HepG2 (cell line): ENCODE measurements at regions not wholly inside any gene's neighbourhood (a gene's known extent, or its start where the extent isn't known, plus 50 kb on each side); places are given as distances from the start of the nearest gene placed in this dataset.

ENCODE experiments used
- ATAC-seq: fragments of 200-7000 bp; cut with Tn5 transposase; 3 replicates; pipeline ENCODE4 v1.9.1; 2020; ENCODE audit warnings: mild to moderate bottlenecking, moderate library complexity
- BruUV-seq: library from RNA; stranded (reverse); fragments of 400-500 nt; replicated peaks from 2 replicates; lab custom pipeline; 2021; lab: Mats Ljungman, UMichigan
- CTCF ChIA-PET: fragments of 300-600 bp; formaldehyde crosslinking; extraction: SDS; loops from one replicate; lab custom pipeline; 2021; ENCODE audit warnings: low total read pairs, inconsistent platforms, low intra/inter-chr PET ratio; lab: Yijun Ruan, JAX
- POLR2A ChIA-PET: fragments of 350-600 bp; sonication (Branson Sonifier 250); formaldehyde crosslinking; loops from one replicate; lab custom pipeline; 2020; ENCODE audit warnings: antibody characterized with exemption, inconsistent platforms; lab: Yijun Ruan, JAX
- DNase-seq: peaks from one replicate; pipeline ENCODE4 v3.0.0-alpha.2; 2015; ENCODE audit warnings: low spot score
- FAIRE-seq: peaks from 3 replicates; lab custom pipeline; 2011; peaks lifted over from hg19 to GRCh38; lab: Jason Lieb, UNC
- H2AFZ ChIP-seq: one replicate; pipeline ENCODE4 v1.6.1; 2011; ENCODE audit warnings: low read length, inconsistent platforms
- H3K27ac ChIP-seq: fragments of 300-600 bp; 3 replicates; pipeline ENCODE4 v1.8.0; 2011; ENCODE audit warnings: mixed run types, mild to moderate bottlenecking, mixed read lengths, low read length, inconsistent platforms; ENCODE audit not compliant: insufficient read depth; ENCODE audit errors: extremely low read length
- H3K27me3 ChIP-seq, 2 experiments: fragments of 200-600 bp in 1 of 2; 2 replicates in 1 of 2; 3 replicates in 1 of 2; pipeline versions ENCODE4 v1.6.0 to v1.8.0; 2011; ENCODE audit warnings: low read length in 2 of 2, mild to moderate bottlenecking in 2 of 2, moderate library complexity in 2 of 2, inconsistent platforms in 1 of 2; ENCODE audit not compliant: insufficient read depth in 2 of 2, control insufficient read depth in 1 of 2
- H3K36me3 ChIP-seq, 2 experiments: fragments of 200-600 bp in 1 of 2; replicated peaks in 1 of 2; 2 replicates in 1 of 2; 3 replicates in 1 of 2; pipeline versions ENCODE4 v1.5.1 to v1.8.0; 2011; ENCODE audit warnings: low read length in 2 of 2, inconsistent platforms in 1 of 2; ENCODE audit not compliant: insufficient read depth in 2 of 2, control insufficient read depth in 1 of 2
- H3K4me1 ChIP-seq: 2 replicates; pipeline ENCODE4 v1.5.1; 2012; ENCODE audit warnings: low read length, inconsistent platforms; ENCODE audit not compliant: insufficient read depth
- H3K4me2 ChIP-seq: 2 replicates; pipeline ENCODE4 v1.6.0; 2011; ENCODE audit warnings: low read depth, low read length, inconsistent platforms
- H3K4me3 ChIP-seq, 3 experiments: fragments of 200-600 bp in 1 of 3; sonication (generic), shearing (Covaris generic) in 1 of 3; replicated peaks in 1 of 3; 2 replicates each; pipeline ENCODE4 v1.5.1; 2011 to 2016; ENCODE audit warnings: low read length in 3 of 3, inconsistent platforms in 2 of 3, low read depth in 2 of 3, mild to moderate bottlenecking in 2 of 3, control low read depth in 1 of 3, mixed read lengths in 1 of 3; ENCODE audit not compliant: insufficient read depth in 1 of 3
- H3K79me2 ChIP-seq: one replicate; pipeline ENCODE4 v1.6.1; 2011; ENCODE audit warnings: low read length, inconsistent platforms; ENCODE audit not compliant: insufficient read depth
- H3K9ac ChIP-seq: 2 replicates; pipeline ENCODE4 v1.6.0; 2011; ENCODE audit warnings: mild to moderate bottlenecking, low read depth, low read length, inconsistent platforms; ENCODE audit not compliant: insufficient read depth
- H3K9me3 ChIP-seq: 2 replicates; pipeline ENCODE4 v1.5.1; 2012; ENCODE audit warnings: mild to moderate bottlenecking, low read length
- H4K20me1 ChIP-seq: 2 replicates; pipeline ENCODE4 v1.6.0; 2011; ENCODE audit warnings: inconsistent platforms, mild to moderate bottlenecking, low read length, moderate library complexity; ENCODE audit not compliant: insufficient read depth
- ARHGAP35 ChIP-seq: sonication (generic); formaldehyde crosslinking; IDR thresholded peaks from 2 replicates; pipeline ENCODE4 v1.9.0; 2022; ENCODE audit warnings: mild to moderate bottlenecking, inconsistent platforms, moderate library complexity, missing genetic modification reagents, borderline replicate concordance
- GATAD1 ChIP-seq: IDR thresholded peaks from 2 replicates; pipeline ENCODE4 v1.6.1; 2016; ENCODE audit warnings: missing genetic modification reagents, missing compliant biosample characterization
- IRF2 ChIP-seq: IDR thresholded peaks from 2 replicates; pipeline ENCODE4 v1.6.1; 2018; ENCODE audit warnings: missing genetic modification reagents, missing compliant biosample characterization
- KIAA2018 ChIP-seq: sonication (generic); formaldehyde crosslinking; IDR thresholded peaks from 2 replicates; pipeline ENCODE4 v1.5.0; 2020; ENCODE audit warnings: mild to moderate bottlenecking, missing genetic modification reagents, borderline replicate concordance
- NR2F6 ChIP-seq, 2 experiments: IDR thresholded peaks; 2 replicates each; pipeline ENCODE4 v1.6.1; 2016; ENCODE audit warnings: antibody characterized with exemption in 1 of 2, mild to moderate bottlenecking in 1 of 2
- SNAPC2 ChIP-seq: sonication (generic); formaldehyde crosslinking; IDR thresholded peaks from 2 replicates; pipeline ENCODE4 v1.8.1; 2022; ENCODE audit warnings: mild to moderate bottlenecking, missing genetic modification reagents
- ZNF124 ChIP-seq: sonication (generic); formaldehyde crosslinking; IDR thresholded peaks from 2 replicates; pipeline ENCODE4 v1.4.0; 2020; ENCODE audit warnings: missing genetic modification reagents
- WGBS: methylation state at CpG from one replicate; pipeline ENCODE4 v1.1.6; 2017; ENCODE audit warnings: low lambda C conversion rate; 5-methylcytosine and 5-hydroxymethylcytosine counted together
- in situ Hi-C: cut with HindIII; loops from 2 replicates; pipeline ENCODE4 v1.10.0; 2017; ENCODE audit warnings: low pct_unique_long_range_greater_than_20kb; ENCODE audit not compliant: extremely low pct_ligation_motif_present
- intact Hi-C: fragments of 100-400 bp; cut with micrococcal nuclease; formaldehyde crosslinking; loops from one replicate; pipeline ENCODE4 v1.10.0; 2022; ENCODE audit not compliant: unreplicated experiment
- TF ChIP-seq, protein P1 (sequence below): sonication (generic); formaldehyde crosslinking; IDR thresholded peaks from 2 replicates; pipeline ENCODE4 v1.5.0; 2020; ENCODE audit warnings: missing genetic modification reagents, mild to moderate bottlenecking, borderline replicate concordance
- TF ChIP-seq, protein P2 (sequence below): sonication (generic); formaldehyde crosslinking; IDR thresholded peaks from 2 replicates; pipeline ENCODE4 v1.5.0; 2020; ENCODE audit warnings: missing genetic modification reagents
- TF ChIP-seq, protein P3 (sequence below): sonication (generic); formaldehyde crosslinking; IDR thresholded peaks from 2 replicates; pipeline ENCODE4 v1.4.0; 2020; ENCODE audit warnings: mild to moderate bottlenecking, missing genetic modification reagents

- TF ChIP-seq ARHGAP35 = no peak
- TF ChIP-seq, protein P1, sequence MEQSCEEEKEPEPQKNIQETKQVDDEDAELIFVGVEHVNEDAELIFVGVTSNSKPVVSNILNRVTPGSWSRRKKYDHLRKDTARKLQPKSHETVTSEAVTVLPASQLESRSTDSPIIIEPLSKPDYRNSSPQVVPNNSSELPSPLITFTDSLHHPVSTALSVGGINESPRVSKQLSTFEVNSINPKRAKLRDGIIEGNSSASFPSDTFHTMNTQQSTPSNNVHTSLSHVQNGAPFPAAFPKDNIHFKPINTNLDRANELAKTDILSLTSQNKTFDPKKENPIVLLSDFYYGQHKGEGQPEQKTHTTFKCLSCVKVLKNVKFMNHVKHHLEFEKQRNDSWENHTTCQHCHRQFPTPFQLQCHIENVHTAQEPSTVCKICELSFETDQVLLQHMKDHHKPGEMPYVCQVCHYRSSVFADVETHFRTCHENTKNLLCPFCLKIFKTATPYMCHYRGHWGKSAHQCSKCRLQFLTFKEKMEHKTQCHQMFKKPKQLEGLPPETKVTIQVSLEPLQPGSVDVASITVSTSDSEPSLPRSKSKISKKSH (CRISPR knock-in tag) = no peak
- no peak for TF ChIP-seq ZNF124 (CRISPR knock-in tag)
- TF ChIP-seq, protein P2, sequence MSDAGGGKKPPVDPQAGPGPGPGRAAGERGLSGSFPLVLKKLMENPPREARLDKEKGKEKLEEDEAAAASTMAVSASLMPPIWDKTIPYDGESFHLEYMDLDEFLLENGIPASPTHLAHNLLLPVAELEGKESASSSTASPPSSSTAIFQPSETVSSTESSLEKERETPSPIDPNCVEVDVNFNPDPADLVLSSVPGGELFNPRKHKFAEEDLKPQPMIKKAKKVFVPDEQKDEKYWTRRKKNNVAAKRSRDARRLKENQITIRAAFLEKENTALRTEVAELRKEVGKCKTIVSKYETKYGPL (CRISPR knock-in tag) = no peak
- no peak for TF ChIP-seq SNAPC2
- TF ChIP-seq NR2F6 (IDR thresholded peaks at IDR 0.05) = no peak
- TF ChIP-seq NR2F6 (CRISPR knock-in tag; IDR thresholded peaks at IDR 0.05) = no peak
- TF ChIP-seq IRF2 (CRISPR knock-in tag) = no peak
These were observed 267.6 kb upstream of the ID4 start (continued) for GRCh38 chr6:19569563-19569962.

GRCh38 chr6:19571176-19571575 is 266.0 kb upstream of the ID4 start:
- Histone ChIP-seq H3K4me1 (no peaks in the 10 kb centered on the region), H4K20me1 (no peaks in the 10 kb centered on the region), H3K79me2 (no peaks in the 10 kb centered on the region), H3K36me3 (no peaks in the 10 kb centered on the region), H3K9ac (no peak overlapping the region), H3K4me3 (no peak overlapping the region), H3K27ac (no peak overlapping the region), H3K27me3 (no peaks in the 10 kb centered on the region), H3K4me2 (no peak overlapping the region), H3K9me3 (peaks cover 3% of the 10 kb centered on the region; the same call in 1 of the 2 replicates), H2AFZ (no peak overlapping the region)
- 6% methylated on average over 3 of the region's 3 CpGs for WGBS
- BruUV-seq = no TSS peak
- ATAC-seq (no peak), DNase-seq (no peak), FAIRE-seq (no peak)
- ChIA-PET CTCF (no interaction called here), POLR2A (no interaction called here)
- in situ Hi-C loops = no loop called here
- intact Hi-C loops = no loop called here
- TF ChIP-seq, protein P3, sequence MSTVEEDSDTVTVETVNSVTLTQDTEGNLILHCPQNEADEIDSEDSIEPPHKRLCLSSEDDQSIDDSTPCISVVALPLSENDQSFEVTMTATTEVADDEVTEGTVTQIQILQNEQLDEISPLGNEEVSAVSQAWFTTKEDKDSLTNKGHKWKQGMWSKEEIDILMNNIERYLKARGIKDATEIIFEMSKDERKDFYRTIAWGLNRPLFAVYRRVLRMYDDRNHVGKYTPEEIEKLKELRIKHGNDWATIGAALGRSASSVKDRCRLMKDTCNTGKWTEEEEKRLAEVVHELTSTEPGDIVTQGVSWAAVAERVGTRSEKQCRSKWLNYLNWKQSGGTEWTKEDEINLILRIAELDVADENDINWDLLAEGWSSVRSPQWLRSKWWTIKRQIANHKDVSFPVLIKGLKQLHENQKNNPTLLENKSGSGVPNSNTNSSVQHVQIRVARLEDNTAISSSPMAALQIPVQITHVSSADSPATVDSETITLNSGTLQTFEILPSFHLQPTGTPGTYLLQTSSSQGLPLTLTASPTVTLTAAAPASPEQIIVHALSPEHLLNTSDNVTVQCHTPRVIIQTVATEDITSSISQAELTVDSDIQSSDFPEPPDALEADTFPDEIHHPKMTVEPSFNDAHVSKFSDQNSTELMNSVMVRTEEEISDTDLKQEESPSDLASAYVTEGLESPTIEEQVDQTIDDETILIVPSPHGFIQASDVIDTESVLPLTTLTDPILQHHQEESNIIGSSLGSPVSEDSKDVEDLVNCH = no peak
- TF ChIP-seq GATAD1 (CRISPR knock-in tag) (no peak), KIAA2018 (CRISPR knock-in tag) (no peak)
